Neural cell (in vitro differentiated cells): ENCODE measurements at regions not wholly inside any gene's neighbourhood (a gene's known extent, or its start where the extent isn't known, plus 50 kb on each side); places are given as distances from the start of the nearest gene placed in this dataset.

Experiments used
- H2AFZ ChIP-seq: fragments of 200-600, 300-800 bp; sonication (generic), shearing (Covaris generic); 2 replicates; pipeline ENCODE4 v1.6.0; 2014; ENCODE audit warnings: low read depth, mild to moderate bottlenecking, antibody characterized with exemption, low read length, moderate library complexity
- H3F3A ChIP-seq: fragments of 200-600 bp; shearing (Covaris generic); 2 replicates; pipeline ENCODE4 v1.6.1; 2016; ENCODE audit warnings: mild to moderate bottlenecking, moderate library complexity, mixed read lengths, antibody characterized with exemption, low read length; ENCODE audit not compliant: insufficient read depth, poor library complexity, severe bottlenecking
- H3K27ac ChIP-seq: fragments of 200-600, 300-800 bp; sonication (generic), shearing (Covaris generic); 2 replicates; pipeline ENCODE4 v1.5.1; 2014; ENCODE audit warnings: mild to moderate bottlenecking, low read length, moderate library complexity
- H3K27me3 ChIP-seq: fragments of 300-800, 200-600 bp; sonication (generic), shearing (Covaris generic); 2 replicates; pipeline ENCODE4 v1.6.0; 2014; ENCODE audit warnings: mild to moderate bottlenecking, low read depth, low read length, moderate library complexity; ENCODE audit not compliant: insufficient read depth
- H3K36me3 ChIP-seq: fragments of 300-800, 200-600 bp; sonication (generic), shearing (Covaris generic); 2 replicates; pipeline ENCODE4 v1.5.1; 2014; ENCODE audit warnings: mild to moderate bottlenecking, antibody characterized with exemption, low read length, moderate library complexity; ENCODE audit not compliant: insufficient read depth
- H3K4me2 ChIP-seq: fragments of 300-800, 200-600 bp; sonication (generic), shearing (Covaris generic); 2 replicates; pipeline ENCODE4 v1.6.0; 2014; ENCODE audit warnings: mild to moderate bottlenecking, low read length
- H3K4me3 ChIP-seq: fragments of 300-800, 200-600 bp; sonication (generic), shearing (Covaris generic); 2 replicates; pipeline ENCODE4 v1.5.1; 2014; ENCODE audit warnings: mild to moderate bottlenecking, low read length, moderate library complexity
- H3K79me2 ChIP-seq: fragments of 200-600 bp; shearing (Covaris generic); replicated peaks from 2 replicates; pipeline ENCODE4 v1.6.0; 2014; ENCODE audit warnings: mild to moderate bottlenecking, low read length, moderate library complexity; ENCODE audit not compliant: insufficient read depth
- H3K9ac ChIP-seq: fragments of 300-800, 200-600 bp; sonication (generic), shearing (Covaris generic); 2 replicates; pipeline ENCODE4 v1.6.1; 2016; ENCODE audit warnings: mild to moderate bottlenecking, low read length, mixed read lengths
- H3K9me2 ChIP-seq: fragments of 200-600 bp; shearing (Covaris generic); 2 replicates; pipeline ENCODE4 v1.6.1; 2016; ENCODE audit warnings: mild to moderate bottlenecking, low read length, mixed read lengths; ENCODE audit not compliant: insufficient read depth
- H3K9me3 ChIP-seq: fragments of 200-600, 300-800 bp; sonication (generic), shearing (Covaris generic); 2 replicates; pipeline ENCODE4 v1.6.1; 2016; ENCODE audit warnings: mild to moderate bottlenecking, mixed run types, low read length, moderate library complexity, mixed read lengths
- H4K20me1 ChIP-seq: fragments of 200-600 bp; shearing (Covaris generic); 2 replicates; pipeline ENCODE4 v1.6.1; 2016; ENCODE audit warnings: mild to moderate bottlenecking, mixed run types; ENCODE audit not compliant: insufficient read depth
- CTCF ChIP-seq: fragments of 450-650 bp; IDR thresholded peaks from 2 replicates; pipeline ENCODE4 v1.5.1; 2014; ENCODE audit warnings: antibody characterized with exemption, mild to moderate bottlenecking, moderate library complexity; ENCODE audit not compliant: poor library complexity, severe bottlenecking
- EP300 ChIP-seq: fragments of 450-650 bp; conservative IDR thresholded peaks from 2 replicates; pipeline ENCODE4 v1.6.1; 2014; ENCODE audit warnings: antibody characterized with exemption, mild to moderate bottlenecking, moderate library complexity; ENCODE audit not compliant: poor library complexity, severe bottlenecking
- EZH2 ChIP-seq: fragments of 200-600, 300-800 bp; shearing (Covaris generic), sonication (generic); IDR thresholded peaks from 2 replicates; pipeline ENCODE4 v1.6.1; 2014; ENCODE audit warnings: antibody characterized with exemption, low read length, borderline replicate concordance, mild to moderate bottlenecking; ENCODE audit not compliant: insufficient read depth, poor library complexity, severe bottlenecking
- MXI1 ChIP-seq: fragments of 450-650 bp; conservative IDR thresholded peaks from 2 replicates; pipeline ENCODE4 v1.6.1; 2014; ENCODE audit warnings: antibody characterized with exemption, mild to moderate bottlenecking; ENCODE audit not compliant: poor library complexity, severe bottlenecking
- POLR2AphosphoS5 ChIP-seq: IDR thresholded peaks from 2 replicates; pipeline ENCODE4 v1.6.1; 2012
- RAD21 ChIP-seq: fragments of 450-650 bp; conservative IDR thresholded peaks from 2 replicates; pipeline ENCODE4 v1.6.1; 2014; ENCODE audit warnings: antibody characterized with exemption, mild to moderate bottlenecking, moderate library complexity
- SMC3 ChIP-seq: fragments of 450-650 bp; conservative IDR thresholded peaks from 2 replicates; pipeline ENCODE4 v1.6.1; 2014; ENCODE audit warnings: antibody characterized with exemption, mild to moderate bottlenecking, moderate library complexity; ENCODE audit not compliant: poor library complexity
- TAF1 ChIP-seq: IDR thresholded peaks from 2 replicates; pipeline ENCODE4 v1.6.1; 2012; ENCODE audit warnings: low read depth
- TF ChIP-seq, protein P1 (sequence below): IDR thresholded peaks from 2 replicates; pipeline ENCODE4 v1.6.1; 2012; ENCODE audit warnings: borderline replicate concordance

GRCh38 chr13:105997581-105998550 is 537.6 kb downstream of the EFNB2 start:
- Histone ChIP-seq H3K9me3 (no peaks in the 10 kb centered on the region), H2AFZ (no peak overlapping the region), H4K20me1 (no peaks in the 10 kb centered on the region), H3K79me2 (no peaks in the 10 kb centered on the region), H3K36me3 (no peaks in the 10 kb centered on the region), H3K9ac (no peak overlapping the region), H3F3A (no peaks in the 10 kb centered on the region), H3K27me3 (no peaks in the 10 kb centered on the region), H3K4me2 (no peak overlapping the region), H3K4me3 (no peak overlapping the region), H3K27ac (no peak overlapping the region), H3K9me2 (no peaks in the 10 kb centered on the region)
- TF ChIP-seq CTCF (no peak), EP300 (no peak), MXI1 (no peak), RAD21 (no peak), POLR2AphosphoS5 (no peak), TAF1 (no peak)
- TF ChIP-seq, protein P1, sequence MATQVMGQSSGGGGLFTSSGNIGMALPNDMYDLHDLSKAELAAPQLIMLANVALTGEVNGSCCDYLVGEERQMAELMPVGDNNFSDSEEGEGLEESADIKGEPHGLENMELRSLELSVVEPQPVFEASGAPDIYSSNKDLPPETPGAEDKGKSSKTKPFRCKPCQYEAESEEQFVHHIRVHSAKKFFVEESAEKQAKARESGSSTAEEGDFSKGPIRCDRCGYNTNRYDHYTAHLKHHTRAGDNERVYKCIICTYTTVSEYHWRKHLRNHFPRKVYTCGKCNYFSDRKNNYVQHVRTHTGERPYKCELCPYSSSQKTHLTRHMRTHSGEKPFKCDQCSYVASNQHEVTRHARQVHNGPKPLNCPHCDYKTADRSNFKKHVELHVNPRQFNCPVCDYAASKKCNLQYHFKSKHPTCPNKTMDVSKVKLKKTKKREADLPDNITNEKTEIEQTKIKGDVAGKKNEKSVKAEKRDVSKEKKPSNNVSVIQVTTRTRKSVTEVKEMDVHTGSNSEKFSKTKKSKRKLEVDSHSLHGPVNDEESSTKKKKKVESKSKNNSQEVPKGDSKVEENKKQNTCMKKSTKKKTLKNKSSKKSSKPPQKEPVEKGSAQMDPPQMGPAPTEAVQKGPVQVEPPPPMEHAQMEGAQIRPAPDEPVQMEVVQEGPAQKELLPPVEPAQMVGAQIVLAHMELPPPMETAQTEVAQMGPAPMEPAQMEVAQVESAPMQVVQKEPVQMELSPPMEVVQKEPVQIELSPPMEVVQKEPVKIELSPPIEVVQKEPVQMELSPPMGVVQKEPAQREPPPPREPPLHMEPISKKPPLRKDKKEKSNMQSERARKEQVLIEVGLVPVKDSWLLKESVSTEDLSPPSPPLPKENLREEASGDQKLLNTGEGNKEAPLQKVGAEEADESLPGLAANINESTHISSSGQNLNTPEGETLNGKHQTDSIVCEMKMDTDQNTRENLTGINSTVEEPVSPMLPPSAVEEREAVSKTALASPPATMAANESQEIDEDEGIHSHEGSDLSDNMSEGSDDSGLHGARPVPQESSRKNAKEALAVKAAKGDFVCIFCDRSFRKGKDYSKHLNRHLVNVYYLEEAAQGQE = no peak

GRCh38 chr13:105996391-105997025 is 539.0 kb downstream of the EFNB2 start:
- no peaks in the 10 kb centered on the region for H3K9me2 ChIP-seq

More at GRCh38 chr13:105996391-105997025, 539.0 kb downstream of the EFNB2 start:
- Histone ChIP-seq H3K4me3 (no peak overlapping the region), H2AFZ (no peak overlapping the region), H3K27me3 (no peaks in the 10 kb centered on the region), H4K20me1 (no peaks in the 10 kb centered on the region), H3K36me3 (no peaks in the 10 kb centered on the region), H3F3A (no peaks in the 10 kb centered on the region), H3K79me2 (no peaks in the 10 kb centered on the region), H3K4me2 (no peak overlapping the region), H3K27ac (no peak overlapping the region), H3K9me3 (no peaks in the 10 kb centered on the region), H3K9ac (no peak overlapping the region)
- TF ChIP-seq SMC3 (no peak), EZH2 (no peak), POLR2AphosphoS5 (no peak), MXI1 (no peak), CTCF (no peak), RAD21 (no peak), EP300 (no peak), TAF1 (no peak)
- TF ChIP-seq, protein P1 = no peak
